Fibroblast of pulmonary artery (primary cell): ENCODE measurements at regions not wholly inside any gene's neighbourhood (a gene's known extent, or its start where the extent isn't known, plus 50 kb on each side); places are given as distances from the start of the nearest gene placed in this dataset.

Experiments
- DNase-seq: peaks from one replicate; pipeline ENCODE4 v3.0.0-alpha.2; 2010; ENCODE audit warnings: low read depth
- H3K4me3 ChIP-seq: replicated peaks from 2 replicates; pipeline ENCODE4 v1.5.1; 2011; ENCODE audit warnings: low read depth, mild to moderate bottlenecking, control low read depth, low read length, moderate library complexity
- CTCF ChIP-seq: IDR thresholded peaks from 2 replicates; pipeline ENCODE4 v1.5.1; 2011; ENCODE audit warnings: mild to moderate bottlenecking, control low read depth, low read length, inconsistent platforms; ENCODE audit errors: missing control alignments

GRCh38 chr14:62102349-62102725, 340.1 kb downstream of the SNAPC1 start:
- no peak for DNase-seq
- H3K4me3 ChIP-seq, result no peak overlapping the region
- TF ChIP-seq CTCF, result no peak

- TF ChIP-seq CTCF, result no peak
Observed at GRCh38 chr14:62103464-62103863, 341.2 kb downstream of the SNAPC1 start.

GRCh38 chr14:62110941-62111340, 348.7 kb downstream of the SNAPC1 start:
- DNase-seq, result no peak
- no peak overlapping the region for H3K4me3 ChIP-seq
- no peak for TF ChIP-seq CTCF

More at GRCh38 chr14:62103464-62103863, 341.2 kb downstream of the SNAPC1 start:
- H3K4me3 ChIP-seq, result no peak overlapping the region
- DNase-seq, result no peak

GRCh38 chr14:62117010-62117750, 355.0 kb downstream of the SNAPC1 start:
- DNase-seq, result peak; percentile 60
- TF ChIP-seq CTCF, result peak; percentile 20
- no peak overlapping the region for H3K4me3 ChIP-seq

- TF ChIP-seq CTCF, result no peak
- no peak overlapping the region for H3K4me3 ChIP-seq
- no peak for DNase-seq
Observed at GRCh38 chr14:62117751-62118105, 355.5 kb downstream of the SNAPC1 start.

- no peak for DNase-seq
- H3K4me3 ChIP-seq, result no peak overlapping the region
- no peak for TF ChIP-seq CTCF
Observed at GRCh38 chr14:62118461-62118860, 356.2 kb downstream of the SNAPC1 start.

- DNase-seq, result no peak
- no peak for TF ChIP-seq CTCF
- no peak overlapping the region for H3K4me3 ChIP-seq
Observed at GRCh38 chr14:62118871-62119270, 356.7 kb downstream of the SNAPC1 start.
